HG02642 (cell line): ENCODE measurements at regions not wholly inside any gene's neighbourhood (a gene's known extent, or its start where the extent isn't known, plus 50 kb on each side); places are given as distances from the start of the nearest gene placed in this dataset.
"Not testable (repeated sequence)": the region's sequence is repeated elsewhere in the genome, so short reads cannot be mapped to it uniquely, and the experiment has no call there.

Source experiments
- ATAC-seq: cut with Tn5 transposase; IDR thresholded peaks from one replicate; pipeline ENCODE4 v1.9.1; 2021; ENCODE audit warnings: mild to moderate bottlenecking; ENCODE audit not compliant: unreplicated experiment, poor library complexity

DNA sequence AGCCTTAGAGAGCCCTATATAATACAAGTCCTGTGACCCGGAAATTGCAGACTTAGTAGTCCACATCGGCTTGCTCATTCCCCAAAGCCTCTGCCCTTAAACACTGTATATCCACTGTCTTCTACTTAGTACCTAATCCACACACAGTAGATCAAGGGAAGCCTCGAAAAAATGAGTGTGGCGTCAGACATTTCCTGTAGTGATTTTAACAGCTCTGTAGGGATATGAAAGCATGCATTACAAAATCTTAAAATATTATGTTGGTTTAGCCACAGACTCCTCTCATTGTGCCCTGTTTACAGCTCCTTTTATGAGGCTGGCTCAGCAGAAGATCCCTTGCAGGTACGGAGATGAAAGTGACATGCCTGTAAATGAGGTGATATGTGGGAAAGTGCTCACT is 416.3 kb downstream of the LIG4 start:
- no peak for ATAC-seq

- no peak for ATAC-seq
Measured at GRCh38 chr13:107790397-107790796, 424.9 kb downstream of the LIG4 start.

DNA sequence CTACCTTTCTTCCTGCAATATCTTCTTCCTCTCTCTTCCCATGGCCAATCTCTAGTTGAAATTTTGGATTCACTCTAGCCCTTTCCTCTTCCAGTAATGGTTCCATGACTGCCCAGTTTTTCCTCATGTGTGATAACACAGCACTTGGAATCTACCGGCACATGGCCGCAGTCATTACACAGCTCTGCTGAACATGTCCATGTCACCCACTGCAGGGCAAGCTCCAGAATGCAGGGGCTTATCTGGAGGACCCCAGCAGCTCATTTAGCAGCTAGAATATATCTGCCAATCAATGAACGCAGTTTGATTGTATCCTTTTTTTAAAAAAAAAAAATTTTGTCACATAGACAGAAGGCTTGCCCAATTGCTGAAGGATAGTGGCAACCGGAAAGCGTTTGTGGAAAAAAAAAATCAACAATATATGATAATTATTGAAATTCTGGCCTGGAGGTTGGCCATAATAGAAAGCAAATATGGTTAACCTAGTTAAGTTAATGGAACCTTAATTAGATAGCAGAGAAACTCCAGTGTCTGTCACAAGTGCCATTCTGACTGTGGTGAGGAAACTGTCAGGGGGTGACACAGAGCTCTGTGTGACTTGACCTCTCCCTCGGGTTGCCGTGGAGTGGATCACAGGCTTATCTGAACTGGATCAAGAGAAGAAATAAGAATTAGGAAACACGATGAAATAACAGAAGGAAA is 426.7 kb downstream of the LIG4 start:
- ATAC-seq, result no peak

- not testable (repeated sequence) for ATAC-seq
Measured at GRCh38 chr13:107782646-107783045, 432.7 kb downstream of the LIG4 start.

DNA sequence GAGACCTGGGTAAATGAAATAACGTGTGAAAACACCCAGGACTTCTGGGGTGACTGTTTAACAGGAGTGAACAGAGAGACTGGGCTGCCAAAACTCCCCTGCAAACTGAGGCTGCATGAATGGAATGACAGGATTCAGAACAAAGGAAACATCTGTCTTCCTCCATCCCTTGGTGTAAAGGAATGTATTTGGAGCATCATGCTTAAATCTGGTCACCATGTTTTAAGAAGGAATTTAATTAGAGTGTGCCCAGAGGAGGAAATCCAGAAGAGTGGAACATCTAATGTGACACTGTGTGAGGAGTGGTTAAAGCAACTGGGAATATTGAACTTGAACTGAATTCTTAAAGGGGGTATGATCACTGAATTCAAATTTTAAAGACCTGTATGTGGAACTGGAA is 437.2 kb downstream of the LIG4 start:
- ATAC-seq, result no peak

DNA sequence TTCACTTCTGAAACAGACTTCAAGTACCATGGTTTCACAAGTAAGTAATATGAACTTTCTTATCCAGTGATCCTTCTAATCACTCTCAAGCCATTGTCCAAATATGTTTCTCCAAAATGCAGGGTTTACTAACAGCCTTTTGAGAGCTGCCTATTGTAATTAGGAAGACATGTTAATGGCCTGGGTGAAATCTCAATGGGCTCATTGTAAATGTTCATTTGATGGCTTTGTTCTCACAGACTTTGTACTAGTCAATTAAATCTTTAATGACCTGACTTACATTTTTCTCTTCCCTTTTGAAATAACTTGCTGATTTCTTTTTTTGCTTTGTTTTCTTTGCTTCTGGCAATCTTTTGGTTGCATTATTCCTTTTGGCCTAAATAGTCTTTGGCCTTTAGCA is 444.8 kb downstream of the LIG4 start:
- no peak for ATAC-seq

- no peak for ATAC-seq
Measured at GRCh38 chr13:107767119-107767518, 448.2 kb downstream of the LIG4 start.

- no peak for ATAC-seq
Measured at GRCh38 chr13:107765724-107766401, 449.5 kb downstream of the LIG4 start.

DNA sequence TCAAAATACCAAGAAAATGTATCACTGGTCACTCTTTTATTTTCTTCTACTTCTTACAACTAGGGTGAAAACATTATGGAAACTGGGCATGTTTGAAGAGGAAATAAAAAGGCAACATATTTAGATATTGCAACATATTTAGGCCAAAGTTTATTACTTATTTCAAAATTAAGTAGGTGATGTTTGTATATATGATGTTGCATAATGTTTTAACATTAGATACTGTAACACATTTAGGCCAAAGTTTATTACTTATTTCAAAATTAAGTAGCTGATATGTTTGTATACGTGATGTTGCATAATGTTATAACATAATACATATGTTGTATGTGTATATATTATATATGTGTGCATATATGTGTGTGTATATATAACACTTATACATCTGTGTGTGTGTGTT is 451.3 kb downstream of the LIG4 start:
- no peak for ATAC-seq

DNA sequence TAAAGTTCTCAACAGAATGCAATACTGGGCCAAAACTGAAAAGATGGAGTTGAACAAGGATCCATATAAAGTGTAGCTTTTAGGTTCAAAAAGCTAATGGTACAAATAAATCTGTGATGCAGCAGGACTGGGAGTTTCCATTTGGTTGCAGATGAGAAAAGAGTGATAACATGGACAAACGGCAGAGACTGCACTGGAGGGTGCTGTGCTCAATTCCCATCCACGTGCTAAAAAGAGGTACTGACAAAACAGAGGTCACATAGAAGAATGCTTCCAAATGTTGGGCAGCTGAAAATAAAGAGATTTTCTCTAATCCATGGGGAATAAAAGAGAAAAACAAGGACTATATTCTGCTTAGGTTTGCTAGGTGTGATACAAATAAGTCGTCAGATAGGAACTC is 461.6 kb downstream of the LIG4 start:
- no peak for ATAC-seq

DNA sequence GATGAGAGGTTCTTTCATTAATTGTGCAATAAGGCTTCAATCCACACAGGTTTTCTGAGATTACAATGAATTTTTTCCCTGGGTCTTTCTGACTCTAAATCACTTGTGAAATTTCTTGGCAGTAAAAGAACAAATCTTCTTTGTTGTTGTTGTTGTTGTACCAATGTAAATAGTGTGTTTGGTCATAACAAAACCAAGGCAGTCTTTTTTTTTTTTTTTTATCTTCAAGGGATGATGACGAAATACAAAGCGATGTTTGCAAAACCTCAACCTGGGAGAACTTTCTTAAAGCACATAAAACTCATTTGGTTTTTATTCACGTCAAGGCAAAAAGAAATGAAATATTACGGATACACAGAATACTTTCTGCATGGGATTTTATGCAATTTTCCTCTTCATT is 462.0 kb downstream of the LIG4 start:
- no peak for ATAC-seq

GRCh38 chr13:107743983-107744382 is 471.4 kb downstream of the LIG4 start:
- ATAC-seq, result no peak

GRCh38 chr13:107743526-107743925 is 471.8 kb downstream of the LIG4 start:
- no peak for ATAC-seq

- no peak for ATAC-seq
Measured at GRCh38 chr13:107743100-107743499, 472.2 kb downstream of the LIG4 start.

GRCh38 chr13:107742544-107742943 is 472.8 kb downstream of the LIG4 start:
- no peak for ATAC-seq

DNA sequence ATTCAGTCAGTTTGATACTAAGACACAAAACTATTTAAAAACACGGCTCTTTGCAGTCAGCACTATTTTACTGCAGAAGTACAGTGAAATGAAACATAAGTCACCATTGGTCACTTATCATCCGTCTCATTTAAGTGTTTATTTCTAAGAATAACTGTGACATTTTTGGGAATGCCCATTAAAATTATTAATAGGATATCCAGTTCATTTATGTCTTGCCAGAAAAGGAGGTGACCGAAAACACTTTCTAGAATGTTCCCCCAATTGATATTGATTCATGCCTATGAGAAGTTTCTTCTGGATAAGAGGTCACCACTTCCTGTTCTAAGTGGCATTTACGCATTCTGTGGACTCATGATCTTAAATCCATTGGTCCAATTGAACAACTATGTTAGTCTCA is 477.3 kb downstream of the LIG4 start:
- no peak for ATAC-seq

DNA sequence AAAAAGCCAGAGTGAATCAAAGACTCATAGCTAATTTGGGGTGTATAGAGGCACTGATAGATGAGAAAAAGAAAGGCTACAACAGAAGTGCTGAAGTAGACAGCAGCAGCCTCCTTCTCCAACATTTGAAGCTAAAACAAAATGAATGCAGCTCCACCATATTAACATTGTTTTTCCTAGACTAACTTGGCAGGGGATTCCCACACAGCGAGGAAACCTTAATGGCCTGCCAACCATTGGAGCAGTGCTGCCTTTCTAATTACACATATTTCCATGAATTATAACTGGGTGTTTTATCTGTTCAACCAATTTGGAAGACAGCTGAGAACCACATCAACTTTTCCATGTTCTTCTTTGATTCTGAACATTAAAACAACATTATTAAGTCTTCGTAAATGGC is 478.6 kb downstream of the LIG4 start:
- ATAC-seq, result no peak

DNA sequence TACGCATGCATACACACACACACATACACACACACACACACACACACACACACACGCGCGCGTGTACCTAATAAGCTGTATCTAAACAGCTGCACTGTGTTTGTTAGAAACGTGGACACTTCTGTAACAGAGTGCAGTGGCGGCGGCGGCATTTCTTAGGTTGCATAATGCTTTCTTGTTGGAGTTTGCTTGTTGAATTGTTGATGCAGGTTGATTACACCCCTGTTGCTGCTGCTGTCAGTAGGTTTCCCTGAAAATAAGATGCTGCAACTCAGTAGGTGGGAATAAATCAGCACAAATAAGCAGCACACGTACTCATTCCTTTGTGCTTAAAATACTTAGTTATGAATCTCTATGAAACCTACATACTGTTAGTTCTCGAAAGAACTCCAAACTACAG is 479.2 kb downstream of the LIG4 start:
- ATAC-seq, result no peak

GRCh38 chr13:107734891-107735625 is 480.3 kb downstream of the LIG4 start:
- ATAC-seq, result no peak

GRCh38 chr13:107733276-107733675 is 482.1 kb downstream of the LIG4 start:
- no peak for ATAC-seq

GRCh38 chr13:107730813-107731212 is 484.5 kb downstream of the LIG4 start:
- no peak for ATAC-seq
